Psoas muscle (tissue), 7 donors: ENCODE measurements at regions not wholly inside any gene's neighbourhood (a gene's known extent, or its start where the extent isn't known, plus 50 kb on each side); places are given as distances from the start of the nearest gene placed in this dataset.

Experiments used
- ATAC-seq, 4 donors: fragments of 200-7000 bp; cut with Tn5 transposase; one replicate each; pipeline ENCODE4 v1.9.1; 2020; ENCODE audit warnings: moderate library complexity in 3 of 4, mild to moderate bottlenecking in 2 of 4
- DNase-seq, 2 donors: peaks; one replicate each; pipeline ENCODE4 v3.0.0-alpha.2; 2020
- H3K27ac ChIP-seq: fragments of 200-600 bp; one replicate; pipeline ENCODE4 v1.8.0; 2022
- H3K27me3 ChIP-seq, 3 donors: fragments of 200-600 bp in 1 of 3; one replicate each; pipeline versions ENCODE4 v1.6.1 to v1.8.0; 2013 to 2022; ENCODE audit warnings: low read length in 2 of 3, mild to moderate bottlenecking in 2 of 3, moderate library complexity in 1 of 3; ENCODE audit not compliant: insufficient read depth in 3 of 3
- H3K36me3 ChIP-seq, 2 donors: fragments of 200-600 bp in 1 of 2; one replicate each; pipeline versions ENCODE4 v1.6.1 to v1.8.0; 2013 to 2022; ENCODE audit warnings: low read depth in 1 of 2, mild to moderate bottlenecking in 1 of 2, moderate library complexity in 1 of 2; ENCODE audit not compliant: insufficient read depth in 1 of 2
- H3K4me1 ChIP-seq: fragments of 200-600 bp; one replicate; pipeline ENCODE4 v1.8.0; 2022
- H3K4me3 ChIP-seq: fragments of 200-600 bp; one replicate; pipeline ENCODE4 v1.8.0; 2022; ENCODE audit warnings: mild to moderate bottlenecking
- H3K9me3 ChIP-seq: fragments of 200-600 bp; one replicate; pipeline ENCODE4 v1.8.0; 2022
- CTCF ChIP-seq: fragments of 200-600 bp; IDR thresholded peaks from one replicate; pipeline ENCODE4 v1.8.0; 2022; ENCODE audit warnings: antibody characterized with exemption
- WGBS, 3 donors: extraction: QIAGEN DNeasy Blood & Tissue Kit; methylation state at CpG; one replicate each; pipeline versions ENCODE4 v1.1.6 to v1.1.7; 2013; 5-methylcytosine and 5-hydroxymethylcytosine counted together
- intact Hi-C, 2 donors: fragments of 100-400 bp; cut with DNase I; formaldehyde crosslinking; loops; one replicate each; pipeline versions ENCODE4 v1.11.0 to v1.14.2; 2022
- donor health status: healthy with polysubstance abuse.
- donor health status: DM: no; HTN: no; CAD: no; lungs with moderate emphysema.
- donor health status: Bipolar disorder and iron deficiency.
- donor health status: healthy.
- donor health status: DM: yes; HTN: yes; CAD: no.
- donor health status: DM: no; HTN: no; CAD: no.
- donor health status: DM: yes; HTN: yes; CAD: no.

- Histone ChIP-seq H3K27ac (no peak overlapping the region), H3K4me3 (no peak overlapping the region), H3K4me1 (no peaks in the 10 kb centered on the region), H3K36me3 (no peaks in the 10 kb centered on the region), H3K9me3 (no peaks in the 10 kb centered on the region), H3K27me3 (no peaks in the 10 kb centered on the region)
- TF ChIP-seq CTCF: no peak
- no peak for DNase-seq
- WGBS, 3 donors: 62 to 72% (median 66%) methylated on average over 4 of the region's 4 CpGs
- intact Hi-C loops: no loop called here
- ATAC-seq: no peak
These were observed 1662.1 kb upstream of the TENM3 start for GRCh38 chr4:180581061-180581460.

- no peaks in the 10 kb centered on the region for H3K9me3 ChIP-seq
- no peak overlapping the region for H3K4me3 ChIP-seq
- H3K27me3 ChIP-seq: no peaks in the 10 kb centered on the region
- H3K4me1 ChIP-seq: no peaks in the 10 kb centered on the region
- no peaks in the 10 kb centered on the region for H3K36me3 ChIP-seq
- TF ChIP-seq CTCF: no peak
- DNase-seq (no peak), ATAC-seq (no peak)
- intact Hi-C loops: no loop called here
- H3K27ac ChIP-seq: no peak overlapping the region
- WGBS, 3 donors: 64 to 78% (median 71%) methylated on average over 5 of the region's 5 CpGs
These were observed 1655.8 kb upstream of the TENM3 start for GRCh38 chr4:180587379-180587778.

- TF ChIP-seq CTCF: no peak
- H3K27me3 ChIP-seq: no peaks in the 10 kb centered on the region
- no peak overlapping the region for H3K4me3 ChIP-seq
- WGBS, 3 donors: 64 to 73% (median 69%) methylated on average over 9 of the region's 9 CpGs
- H3K9me3 ChIP-seq: no peaks in the 10 kb centered on the region
- DNase-seq (no peak), ATAC-seq (no peak)
- H3K36me3 ChIP-seq: no peaks in the 10 kb centered on the region
- no peak overlapping the region for H3K27ac ChIP-seq
- no peaks in the 10 kb centered on the region for H3K4me1 ChIP-seq
- intact Hi-C loops: no loop called here
These were observed 1653.6 kb upstream of the TENM3 start for GRCh38 chr4:180589575-180589974.

- no peaks in the 10 kb centered on the region for H3K9me3 ChIP-seq
- H3K27me3 ChIP-seq: no peaks in the 10 kb centered on the region
- intact Hi-C loops: no loop called here
- no peak for ATAC-seq
- DNase-seq: no peak
- H3K4me1 ChIP-seq: no peaks in the 10 kb centered on the region
- 50 to 66% (median 65%) methylated on average over 3 of the region's 3 CpGs for WGBS, 3 donors
- TF ChIP-seq CTCF: no peak
- no peak overlapping the region for H3K27ac ChIP-seq
- H3K36me3 ChIP-seq: no peaks in the 10 kb centered on the region
- H3K4me3 ChIP-seq: no peak overlapping the region
These were observed 1646.2 kb upstream of the TENM3 start for GRCh38 chr4:180596888-180597483.

- Histone ChIP-seq H3K27ac (no peak overlapping the region), H3K4me3 (no peak overlapping the region), H3K36me3 (no peaks in the 10 kb centered on the region), H3K27me3 (no peaks in the 10 kb centered on the region), H3K9me3 (no peaks in the 10 kb centered on the region), H3K4me1 (no peaks in the 10 kb centered on the region)
- TF ChIP-seq CTCF: no peak
- no peak for ATAC-seq
- DNase-seq: no peak
- intact Hi-C loops: no loop called here
These were observed 1644.9 kb upstream of the TENM3 start for GRCh38 chr4:180598281-180598680.
